HG02798 (cell line): ENCODE measurements at regions not wholly inside any gene's neighbourhood (a gene's known extent, or its start where the extent isn't known, plus 50 kb on each side); places are given as distances from the start of the nearest gene placed in this dataset.

ENCODE experiments used
- ATAC-seq: cut with Tn5 transposase; IDR thresholded peaks from one replicate; pipeline ENCODE4 v1.9.1; 2021; ENCODE audit warnings: mild to moderate bottlenecking; ENCODE audit not compliant: unreplicated experiment, poor library complexity

DNA sequence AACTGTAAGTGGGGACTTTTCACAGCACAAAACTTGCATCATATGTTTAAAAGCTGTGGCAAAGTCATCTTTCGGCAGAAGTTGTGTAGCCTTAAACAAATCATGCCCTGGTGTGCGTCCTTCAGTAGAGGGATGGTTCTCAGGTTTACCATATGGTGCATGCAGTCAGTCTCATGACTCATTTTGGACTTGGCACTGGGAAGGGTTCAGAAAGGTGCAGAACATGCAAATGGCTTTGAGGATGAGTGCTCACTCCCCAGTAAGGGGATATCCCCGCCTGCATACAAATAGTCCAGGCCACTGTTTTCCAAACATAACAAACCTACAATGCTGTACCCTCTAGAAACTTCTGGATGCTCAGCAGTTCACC lies 260.3 kb downstream of the NDUFS4 start:
- peak; percentile 93 for ATAC-seq

DNA sequence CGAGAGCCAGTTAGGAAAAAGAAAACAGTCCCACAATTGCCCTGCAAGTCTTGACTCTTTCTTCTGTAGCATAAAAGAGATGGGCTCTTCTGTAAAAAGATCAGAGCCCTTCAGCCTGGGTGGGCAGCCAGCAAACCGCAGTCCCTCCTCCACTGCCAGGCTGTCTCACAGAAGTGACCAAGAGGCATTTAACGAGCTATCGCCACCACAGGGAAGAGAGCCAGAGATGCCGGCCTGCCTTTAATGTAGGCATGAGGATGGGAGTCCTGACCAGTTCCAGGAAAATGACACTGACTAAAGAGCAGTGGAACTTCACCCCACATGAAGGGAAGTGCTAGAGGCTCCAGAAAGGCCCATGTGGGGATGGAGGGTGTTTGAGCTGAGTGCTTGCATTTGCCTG lies 264.6 kb downstream of the NDUFS4 start:
- ATAC-seq: no peak

DNA sequence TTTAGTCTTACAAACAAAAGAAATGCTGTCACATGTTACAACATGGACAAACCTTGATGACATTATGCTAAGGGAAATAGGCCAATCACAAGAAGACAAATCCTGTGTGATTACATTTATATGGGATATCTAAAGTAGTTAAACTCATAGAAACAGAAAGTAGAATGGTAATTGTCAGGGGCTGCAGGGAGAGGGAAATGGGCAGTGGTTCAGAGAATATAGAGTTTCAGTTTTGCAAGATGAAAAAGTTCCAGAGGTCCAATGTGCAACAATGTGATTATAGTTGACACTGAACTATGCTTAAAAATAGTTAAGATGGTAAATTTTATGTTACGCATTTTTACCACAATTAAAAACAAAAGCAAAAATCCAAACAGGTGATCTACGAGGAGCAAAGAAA lies 265.5 kb downstream of the NDUFS4 start:
- ATAC-seq: no peak

DNA sequence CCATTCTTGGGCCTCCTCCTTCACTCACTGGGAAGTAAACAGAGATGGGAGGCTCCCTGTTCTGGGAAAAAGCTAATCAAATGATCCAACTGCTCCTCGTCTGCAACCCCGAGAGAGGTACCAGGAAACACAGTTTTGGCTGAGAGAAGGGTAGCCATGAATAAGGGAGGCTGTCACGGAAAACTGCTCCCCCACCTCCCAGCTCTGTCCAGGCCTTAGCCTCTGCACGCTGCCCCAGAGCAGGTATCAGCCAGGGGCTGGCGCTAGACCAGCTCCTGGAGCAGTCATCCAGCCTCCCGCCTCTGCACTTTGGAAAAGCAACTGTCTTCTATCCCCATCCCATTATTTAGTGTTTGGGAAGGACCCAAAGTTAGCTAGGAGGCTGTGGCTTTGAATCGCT lies 266.1 kb downstream of the NDUFS4 start:
- no peak for ATAC-seq

DNA sequence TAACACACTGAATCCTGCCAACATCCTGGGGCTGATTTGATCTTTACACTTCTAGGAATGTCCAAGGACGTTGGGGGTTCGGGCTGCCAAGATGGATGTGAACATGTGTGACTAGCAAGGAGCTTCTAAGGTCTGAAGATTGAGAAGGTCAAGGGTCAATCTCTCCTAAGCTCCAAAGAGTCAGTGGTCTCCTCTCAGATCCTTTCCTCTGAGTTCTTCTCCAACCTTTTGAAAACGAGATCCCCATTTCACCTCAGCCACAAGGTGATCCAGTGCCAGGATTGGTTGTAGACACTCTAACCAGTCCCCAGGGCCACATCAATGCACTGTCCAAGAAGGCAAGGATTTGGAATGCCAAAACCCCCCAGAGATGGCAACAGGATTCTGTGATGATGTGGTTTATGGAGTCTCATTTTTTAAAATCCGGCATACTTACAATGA lies 266.8 kb downstream of the NDUFS4 start:
- ATAC-seq: no peak

DNA sequence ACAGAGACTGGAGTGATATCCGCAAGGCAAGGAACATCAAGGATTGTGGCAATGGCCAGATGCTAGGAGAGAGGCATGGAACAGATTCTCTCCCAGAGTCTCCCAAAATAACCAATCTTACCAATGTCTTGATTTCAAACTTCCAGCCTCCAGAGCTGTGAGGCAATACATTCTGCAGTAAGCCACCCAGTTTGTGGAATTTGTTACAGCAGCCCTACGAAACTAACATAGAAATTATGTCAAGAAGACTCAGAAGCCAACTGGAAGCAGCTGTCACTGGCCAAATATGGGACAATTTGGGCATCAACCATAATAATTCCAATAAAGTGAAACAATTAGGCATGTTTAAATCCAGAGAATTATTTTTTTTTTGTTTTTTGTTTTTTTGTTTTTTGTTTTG lies 271.1 kb downstream of the NDUFS4 start:
- no peak for ATAC-seq
